ENCODE measurements at regions not wholly inside any gene's neighbourhood (a gene's known extent, or its start where the extent isn't known, plus 50 kb on each side); places are given as distances from the start of the nearest gene placed in this dataset.
A peak's percentile ranks its signal among the peaks of the same experiment; 100 is the strongest.

- Histone ChIP-seq H3K27ac (ENCODE audit: low read length) (no peak overlapping the region), H3K4me3 (ENCODE audit: low read length) (no peak overlapping the region), H3K36me3 (ENCODE audit: control insufficient read depth, insufficient read depth, low read length) (no peaks in the 10 kb centered on the region), H3K4me1 (ENCODE audit: control insufficient read depth, insufficient read depth, low read length) (peaks cover 19% of the 10 kb centered on the region), H3K9me3 (replicated peaks; ENCODE audit: control insufficient read depth, low read depth, low read length) (no peaks in the 10 kb centered on the region), H3K27me3 (ENCODE audit: control insufficient read depth, insufficient read depth, low read length) (no peaks in the 10 kb centered on the region)
- DNase-seq: no peak
- 63% methylated on average over 1 of the region's 2 CpGs for WGBS (ENCODE audit: insufficient coverage)
Measured at GRCh38 chr14:58779376-58779775, 141.6 kb downstream of the DACT1 start.

GRCh38 chr14:58780185-58780584, 142.4 kb downstream of the DACT1 start:
- Histone ChIP-seq H3K4me3 (ENCODE audit: low read length) (no peak overlapping the region), H3K9me3 (replicated peaks; ENCODE audit: control insufficient read depth, low read depth, low read length) (no peaks in the 10 kb centered on the region), H3K4me1 (ENCODE audit: control insufficient read depth, insufficient read depth, low read length) (peaks cover 16% of the 10 kb centered on the region), H3K36me3 (ENCODE audit: control insufficient read depth, insufficient read depth, low read length) (no peaks in the 10 kb centered on the region), H3K27me3 (ENCODE audit: control insufficient read depth, insufficient read depth, low read length) (no peaks in the 10 kb centered on the region), H3K27ac (ENCODE audit: low read length) (no peak overlapping the region)
- DNase-seq: peak; percentile 81
- 25% methylated on average over 2 of the region's 5 CpGs for WGBS (ENCODE audit: insufficient coverage)

- Histone ChIP-seq H3K4me3 (ENCODE audit: low read length) (no peak overlapping the region), H3K27ac (ENCODE audit: low read length) (no peak overlapping the region), H3K27me3 (ENCODE audit: control insufficient read depth, insufficient read depth, low read length) (no peaks in the 10 kb centered on the region), H3K4me1 (ENCODE audit: control insufficient read depth, insufficient read depth, low read length) (peaks cover 16% of the 10 kb centered on the region), H3K9me3 (replicated peaks; ENCODE audit: control insufficient read depth, low read depth, low read length) (no peaks in the 10 kb centered on the region), H3K36me3 (ENCODE audit: control insufficient read depth, insufficient read depth, low read length) (no peaks in the 10 kb centered on the region)
- no peak for DNase-seq
- WGBS (ENCODE audit: insufficient coverage): 90% methylated on average over 6 of the region's 6 CpGs
Measured at GRCh38 chr14:58780605-58781004, 142.8 kb downstream of the DACT1 start.

GRCh38 chr14:58782011-58782410, 144.2 kb downstream of the DACT1 start:
- H3K4me1 ChIP-seq (ENCODE audit: control insufficient read depth, insufficient read depth, low read length): peaks cover 26% of the 10 kb centered on the region
- H3K4me3 ChIP-seq (ENCODE audit: low read length): no peak overlapping the region
- WGBS (ENCODE audit: insufficient coverage): 33% methylated on average over 1 of the region's 6 CpGs
- no peak for DNase-seq
- H3K27ac ChIP-seq (ENCODE audit: low read length): no peak overlapping the region
- no peaks in the 10 kb centered on the region for H3K27me3 ChIP-seq (ENCODE audit: control insufficient read depth, insufficient read depth, low read length)
- no peaks in the 10 kb centered on the region for H3K36me3 ChIP-seq (ENCODE audit: control insufficient read depth, insufficient read depth, low read length)
- no peaks in the 10 kb centered on the region for H3K9me3 ChIP-seq (replicated peaks; ENCODE audit: control insufficient read depth, low read depth, low read length)

- WGBS (ENCODE audit: insufficient coverage): 54% methylated on average over 10 of the region's 10 CpGs
- Histone ChIP-seq H3K4me3 (ENCODE audit: low read length) (no peak overlapping the region), H3K9me3 (replicated peaks; ENCODE audit: control insufficient read depth, low read depth, low read length) (no peaks in the 10 kb centered on the region), H3K27me3 (ENCODE audit: control insufficient read depth, insufficient read depth, low read length) (no peaks in the 10 kb centered on the region), H3K36me3 (ENCODE audit: control insufficient read depth, insufficient read depth, low read length) (no peaks in the 10 kb centered on the region), H3K27ac (ENCODE audit: low read length) (no peak overlapping the region), H3K4me1 (ENCODE audit: control insufficient read depth, insufficient read depth, low read length) (peaks cover 24% of the 10 kb centered on the region)
- peak; percentile 60 for DNase-seq
Measured at GRCh38 chr14:58783792-58784511, 146.2 kb downstream of the DACT1 start.

GRCh38 chr14:58784931-58785330, 147.2 kb downstream of the DACT1 start:
- Histone ChIP-seq H3K27ac (ENCODE audit: low read length) (no peak overlapping the region), H3K4me1 (ENCODE audit: control insufficient read depth, insufficient read depth, low read length) (peaks cover 32% of the 10 kb centered on the region), H3K27me3 (ENCODE audit: control insufficient read depth, insufficient read depth, low read length) (no peaks in the 10 kb centered on the region), H3K36me3 (ENCODE audit: control insufficient read depth, insufficient read depth, low read length) (no peaks in the 10 kb centered on the region), H3K9me3 (replicated peaks; ENCODE audit: control insufficient read depth, low read depth, low read length) (no peaks in the 10 kb centered on the region), H3K4me3 (ENCODE audit: low read length) (no peak overlapping the region)
- no peak for DNase-seq
- WGBS (ENCODE audit: insufficient coverage): no CpG with 5 or more reads among the region's 1 CpG

- no peaks in the 10 kb centered on the region for H3K27me3 ChIP-seq (ENCODE audit: control insufficient read depth, insufficient read depth, low read length)
- 13% methylated on average over 1 of the region's 3 CpGs for WGBS (ENCODE audit: insufficient coverage)
- H3K36me3 ChIP-seq (ENCODE audit: control insufficient read depth, insufficient read depth, low read length): no peaks in the 10 kb centered on the region
- peak; percentile 92 for DNase-seq
- peak overlapping the region; percentile 39 for H3K27ac ChIP-seq (ENCODE audit: low read length)
- no peaks in the 10 kb centered on the region for H3K9me3 ChIP-seq (replicated peaks; ENCODE audit: control insufficient read depth, low read depth, low read length)
- H3K4me3 ChIP-seq (ENCODE audit: low read length): no peak overlapping the region
- H3K4me1 ChIP-seq (ENCODE audit: control insufficient read depth, insufficient read depth, low read length): peaks cover 26% of the 10 kb centered on the region
Measured at GRCh38 chr14:58785701-58786100, 147.9 kb downstream of the DACT1 start.

GRCh38 chr14:58787592-58787991, 149.8 kb downstream of the DACT1 start:
- Histone ChIP-seq H3K4me1 (ENCODE audit: control insufficient read depth, insufficient read depth, low read length) (peaks cover 25% of the 10 kb centered on the region), H3K4me3 (ENCODE audit: low read length) (no peak overlapping the region), H3K27ac (ENCODE audit: low read length) (no peak overlapping the region), H3K27me3 (ENCODE audit: control insufficient read depth, insufficient read depth, low read length) (no peaks in the 10 kb centered on the region), H3K9me3 (replicated peaks; ENCODE audit: control insufficient read depth, low read depth, low read length) (no peaks in the 10 kb centered on the region), H3K36me3 (ENCODE audit: control insufficient read depth, insufficient read depth, low read length) (no peaks in the 10 kb centered on the region)
- DNase-seq: no peak
- 100% methylated on average over 1 of the region's 1 CpG for WGBS (ENCODE audit: insufficient coverage)

- no peak overlapping the region for H3K4me3 ChIP-seq (ENCODE audit: low read length)
- H3K4me1 ChIP-seq (ENCODE audit: control insufficient read depth, insufficient read depth, low read length): peaks cover 25% of the 10 kb centered on the region
- no peaks in the 10 kb centered on the region for H3K27me3 ChIP-seq (ENCODE audit: control insufficient read depth, insufficient read depth, low read length)
- 50% methylated on average over 1 of the region's 4 CpGs for WGBS (ENCODE audit: insufficient coverage)
- H3K36me3 ChIP-seq (ENCODE audit: control insufficient read depth, insufficient read depth, low read length): no peaks in the 10 kb centered on the region
- no peak for DNase-seq
- no peak overlapping the region for H3K27ac ChIP-seq (ENCODE audit: low read length)
- H3K9me3 ChIP-seq (replicated peaks; ENCODE audit: control insufficient read depth, low read depth, low read length): no peaks in the 10 kb centered on the region
Measured at GRCh38 chr14:58788655-58789503, 151.1 kb downstream of the DACT1 start.

- Histone ChIP-seq H3K4me1 (ENCODE audit: control insufficient read depth, insufficient read depth, low read length) (peaks cover 23% of the 10 kb centered on the region), H3K9me3 (replicated peaks; ENCODE audit: control insufficient read depth, low read depth, low read length) (no peaks in the 10 kb centered on the region), H3K27ac (ENCODE audit: low read length) (peak overlapping the region; percentile 0), H3K4me3 (ENCODE audit: low read length) (no peak overlapping the region), H3K36me3 (ENCODE audit: control insufficient read depth, insufficient read depth, low read length) (no peaks in the 10 kb centered on the region), H3K27me3 (ENCODE audit: control insufficient read depth, insufficient read depth, low read length) (no peaks in the 10 kb centered on the region)
- DNase-seq: peak; percentile 74
- WGBS (ENCODE audit: insufficient coverage): 50% methylated on average over 1 of the region's 4 CpGs
Measured at GRCh38 chr14:58789736-58790135, 152.0 kb downstream of the DACT1 start.

All from muscle of leg (tissue), 3 donors.